Stomach (tissue), 8 donors: ENCODE measurements at regions not wholly inside any gene's neighbourhood (a gene's known extent, or its start where the extent isn't known, plus 50 kb on each side); places are given as distances from the start of the nearest gene placed in this dataset.

Experiments
- DNase-seq, 2 donors: peaks; one replicate each; pipeline versions ENCODE4 v3.0.0 to v3.0.0-alpha.2; 2013 to 2019
- H3K27ac ChIP-seq, 5 donors: fragments of 200-600 bp in 4 of 5; sonication (generic) in 4 of 5; one replicate each; pipeline ENCODE4 v1.5.1; 2013 to 2019; ENCODE audit warnings: mild to moderate bottlenecking in 1 of 5, moderate library complexity in 1 of 5
- H3K27me3 ChIP-seq, 3 donors: fragments of 200-600 bp; sonication (generic); one replicate each; pipeline ENCODE4 v1.5.1; 2017 to 2019; ENCODE audit warnings: mixed run types in 1 of 3
- H3K36me3 ChIP-seq, 4 donors: fragments of 200-600 bp; sonication (generic); 1 replicate in 3 of 4; 2 replicates in 1 of 4; pipeline ENCODE4 v1.5.1; 2016 to 2019
- H3K4me1 ChIP-seq, 4 donors: fragments of 200-600 bp; sonication (generic); one replicate each; pipeline ENCODE4 v1.5.1; 2016 to 2019
- H3K4me3 ChIP-seq, 4 donors: fragments of 200-600 bp; sonication (generic) in 3 of 4; one replicate each; pipeline ENCODE4 v1.5.1; 2016 to 2019; ENCODE audit warnings: mild to moderate bottlenecking in 1 of 4
- H3K9me3 ChIP-seq, 4 donors: fragments of 200-600 bp; sonication (generic); one replicate each; pipeline ENCODE4 v1.5.1; 2016 to 2019
- EP300 ChIP-seq: sonication (generic); formaldehyde crosslinking; IDR thresholded peaks from one replicate; pipeline ENCODE4 v1.6.1; 2017; ENCODE audit warnings: antibody characterized with exemption
- POLR2A ChIP-seq, 4 donors: fragments of 450-650 bp; IDR thresholded peaks; one replicate each; pipeline ENCODE4 v1.6.1; 2016; ENCODE audit warnings: antibody characterized with exemption in 4 of 4, control low read depth in 2 of 4, mild to moderate bottlenecking in 1 of 4, moderate library complexity in 1 of 4
- POLR2AphosphoS5 ChIP-seq, 3 donors: sonication (generic); formaldehyde crosslinking; IDR thresholded peaks; one replicate each; pipeline ENCODE4 v1.6.1; 2016; ENCODE audit warnings: antibody characterized with exemption in 3 of 3
- WGBS, 5 donors: extraction: QIAGEN DNeasy Blood & Tissue Kit in 3 of 5; methylation state at CpG; one replicate each; pipeline versions ENCODE4 v1.1.5 to v1.1.7; 2013 to 2018; 5-methylcytosine and 5-hydroxymethylcytosine counted together
- intact Hi-C: fragments of 100-400 bp; cut with DNase I; formaldehyde crosslinking; loops from one replicate; pipeline ENCODE4 v1.15.1; 2023; ENCODE audit warnings: low total_unique reads
- TF ChIP-seq, protein P1 (sequence below), 7 experiments: fragments of 450-650 bp in 4 of 7; fragments of 200-600 bp in 3 of 7; sonication (generic) in 3 of 7; IDR thresholded peaks; one replicate each; pipeline ENCODE4 v1.5.1; 2016 to 2019; ENCODE audit warnings: antibody characterized with exemption in 7 of 7, control low read depth in 2 of 7, mild to moderate bottlenecking in 1 of 7
- donor health status: healthy with polysubstance abuse.
- donor health status: Bipolar disorder and iron deficiency.
- donor health status: healthy.

DNA sequence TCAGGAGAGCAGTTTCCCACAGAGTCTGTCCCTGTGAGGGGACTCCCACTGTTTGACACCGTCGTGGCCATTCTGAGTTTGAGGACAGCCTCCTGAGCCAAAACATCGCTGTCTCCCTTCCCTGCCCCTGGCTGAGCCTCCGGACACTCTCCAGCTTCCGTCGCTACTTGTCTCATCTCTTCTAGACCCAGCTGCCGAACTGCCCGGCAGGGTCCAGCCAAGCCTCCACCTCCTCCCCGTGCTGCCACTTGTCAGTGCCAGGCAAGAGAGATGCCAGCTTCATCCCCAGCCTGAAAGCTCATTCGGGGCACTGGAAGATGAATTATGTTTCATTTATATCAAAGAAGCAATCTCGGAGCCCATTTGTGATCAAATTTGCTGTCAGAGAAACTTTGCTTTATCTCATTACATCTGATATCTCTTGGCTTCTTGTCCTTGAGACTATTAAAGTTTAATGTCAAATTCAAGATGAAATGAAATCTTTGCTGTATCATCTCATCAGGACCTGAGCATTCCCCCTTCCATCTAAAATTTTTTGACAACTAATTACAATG is 283.9 kb downstream of the BUD13 start:
- 58 to 68% (median 59%) methylated on average over 11 of the region's 11 CpGs for WGBS, 5 donors
- H3K4me3 ChIP-seq: no peak overlapping the region

DNA sequence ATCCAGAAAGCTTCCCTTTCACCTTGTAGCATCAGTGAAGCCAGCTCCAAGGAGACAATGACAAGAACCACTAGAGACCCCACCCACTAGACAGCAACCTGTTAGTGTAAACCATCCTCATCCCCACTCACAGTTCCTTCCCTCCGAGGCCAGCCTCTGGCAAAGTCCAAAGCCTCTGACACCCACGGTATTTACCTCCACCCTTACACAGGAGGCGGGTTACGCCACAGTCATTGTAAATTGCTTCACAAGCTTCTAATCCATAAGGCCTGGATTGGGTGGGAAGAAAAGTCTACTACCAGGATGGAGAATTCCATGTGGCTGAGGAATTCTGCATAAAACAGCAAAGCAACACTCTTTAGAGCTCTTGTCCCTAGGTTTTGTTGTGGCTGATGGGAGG is 287.4 kb downstream of the BUD13 start:
- no peak for DNase-seq
- no peak overlapping the region for H3K27ac ChIP-seq
- intact Hi-C loops: no loop called here
- 64 to 84% (median 75%) methylated on average over 4 of the region's 4 CpGs for WGBS, 5 donors
- no peaks in the 10 kb centered on the region for H3K4me1 ChIP-seq
- H3K4me3 ChIP-seq: no peak overlapping the region
- peaks cover 0 to 61% (median 13%) of the 10 kb centered on the region in 3 donors for H3K27me3 ChIP-seq
- no peaks in the 10 kb centered on the region for H3K36me3 ChIP-seq
- no peak for TF ChIP-seq POLR2A (IDR thresholded peaks at IDR 0.05)
- TF ChIP-seq EP300: no peak
- TF ChIP-seq, protein P1, sequence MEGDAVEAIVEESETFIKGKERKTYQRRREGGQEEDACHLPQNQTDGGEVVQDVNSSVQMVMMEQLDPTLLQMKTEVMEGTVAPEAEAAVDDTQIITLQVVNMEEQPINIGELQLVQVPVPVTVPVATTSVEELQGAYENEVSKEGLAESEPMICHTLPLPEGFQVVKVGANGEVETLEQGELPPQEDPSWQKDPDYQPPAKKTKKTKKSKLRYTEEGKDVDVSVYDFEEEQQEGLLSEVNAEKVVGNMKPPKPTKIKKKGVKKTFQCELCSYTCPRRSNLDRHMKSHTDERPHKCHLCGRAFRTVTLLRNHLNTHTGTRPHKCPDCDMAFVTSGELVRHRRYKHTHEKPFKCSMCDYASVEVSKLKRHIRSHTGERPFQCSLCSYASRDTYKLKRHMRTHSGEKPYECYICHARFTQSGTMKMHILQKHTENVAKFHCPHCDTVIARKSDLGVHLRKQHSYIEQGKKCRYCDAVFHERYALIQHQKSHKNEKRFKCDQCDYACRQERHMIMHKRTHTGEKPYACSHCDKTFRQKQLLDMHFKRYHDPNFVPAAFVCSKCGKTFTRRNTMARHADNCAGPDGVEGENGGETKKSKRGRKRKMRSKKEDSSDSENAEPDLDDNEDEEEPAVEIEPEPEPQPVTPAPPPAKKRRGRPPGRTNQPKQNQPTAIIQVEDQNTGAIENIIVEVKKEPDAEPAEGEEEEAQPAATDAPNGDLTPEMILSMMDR (IDR thresholded peaks at IDR 0.05): no peak
- no peaks in the 10 kb centered on the region for H3K9me3 ChIP-seq

More for the DNA sequence above, 283.9 kb downstream of the BUD13 start:
- DNase-seq: no peak
- intact Hi-C loops: no loop called here
- TF ChIP-seq, protein P1 (IDR thresholded peaks at IDR 0.05): no peak
- TF ChIP-seq POLR2AphosphoS5 (IDR thresholded peaks at IDR 0.05) (no peak), POLR2A (IDR thresholded peaks at IDR 0.05) (no peak), EP300 (no peak)
- Histone ChIP-seq H3K4me1 (no peaks in the 10 kb centered on the region), H3K27ac (no peak overlapping the region), H3K36me3 (no peaks in the 10 kb centered on the region), H3K9me3 (no peaks in the 10 kb centered on the region), H3K27me3 (peaks cover 0 to 60% (median 13%) of the 10 kb centered on the region in 3 donors)

DNA sequence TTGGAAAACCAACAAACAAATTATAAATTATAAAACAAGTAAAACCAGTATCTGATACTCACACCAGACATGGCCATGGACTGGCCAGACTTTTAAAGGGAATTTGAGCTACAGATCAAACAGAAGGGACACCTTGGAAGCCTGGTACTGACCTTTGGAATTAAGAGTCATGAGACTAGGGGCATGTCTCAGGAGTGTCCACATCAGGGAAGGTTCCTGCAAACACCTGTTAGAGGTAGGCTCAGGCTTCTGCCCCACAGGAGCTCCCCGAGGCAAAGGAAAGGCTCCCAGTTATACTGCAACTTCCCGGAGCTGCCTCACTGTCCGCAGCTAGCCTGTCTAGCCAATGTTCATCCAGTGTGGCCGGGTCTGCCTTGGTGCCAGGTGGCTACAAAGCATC is 290.1 kb downstream of the BUD13 start:
- DNase-seq: no peak

DNA sequence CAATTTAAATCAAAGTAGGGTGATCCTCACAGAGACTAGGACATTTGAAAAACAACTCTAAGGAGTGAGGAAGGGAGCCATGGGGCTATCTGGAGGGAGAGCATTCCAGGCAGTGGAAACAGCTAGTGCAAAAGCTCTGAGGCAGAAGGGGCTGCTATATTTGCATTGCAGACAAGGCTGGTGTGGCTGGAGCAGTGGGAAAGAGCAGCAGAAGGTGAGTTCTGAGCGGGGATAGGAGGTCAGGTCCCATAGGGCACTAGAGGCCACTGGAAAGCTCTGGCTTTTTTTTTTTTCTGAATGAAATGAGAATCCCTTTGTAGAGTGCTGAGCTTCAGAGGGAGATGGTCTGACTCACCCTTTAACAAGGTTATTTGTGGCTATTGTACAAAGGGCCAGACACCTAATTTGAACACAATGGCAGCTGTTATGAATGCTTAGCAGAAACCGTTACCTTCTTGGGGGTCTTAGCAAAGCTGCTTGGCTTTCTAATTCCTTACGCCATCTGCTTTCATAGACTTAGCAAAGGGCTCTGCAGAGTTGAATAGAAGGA is 291.6 kb downstream of the BUD13 start:
- 50 to 83% (median 61%) methylated on average over 3 of the region's 3 CpGs for WGBS, 5 donors
- Histone ChIP-seq H3K27ac (no peak overlapping the region), H3K4me3 (no peak overlapping the region), H3K9me3 (no peaks in the 10 kb centered on the region), H3K4me1 (no peaks in the 10 kb centered on the region), H3K27me3 (peaks cover 0 to 39% (median 8%) of the 10 kb centered on the region in 3 donors), H3K36me3 (no peaks in the 10 kb centered on the region)
- TF ChIP-seq, protein P1 (IDR thresholded peaks at IDR 0.05): no peak
- no peak for TF ChIP-seq EP300
- TF ChIP-seq POLR2A (IDR thresholded peaks at IDR 0.05): no peak
- TF ChIP-seq POLR2AphosphoS5 (IDR thresholded peaks at IDR 0.05): no peak
- no peak for DNase-seq
- intact Hi-C loops: no loop called here

More for the DNA sequence above, 290.1 kb downstream of the BUD13 start:
- peaks cover 0 to 54% (median 8%) of the 10 kb centered on the region in 3 donors for H3K27me3 ChIP-seq
- no peaks in the 10 kb centered on the region for H3K4me1 ChIP-seq
- no peak overlapping the region for H3K27ac ChIP-seq
- intact Hi-C loops: no loop called here
- 68 to 84% (median 76%) methylated on average over 3 to 4 of the region's 4 CpGs for WGBS, 5 donors
- H3K9me3 ChIP-seq: no peaks in the 10 kb centered on the region
- no peak overlapping the region for H3K4me3 ChIP-seq
- no peaks in the 10 kb centered on the region for H3K36me3 ChIP-seq
- no peak for TF ChIP-seq POLR2AphosphoS5 (IDR thresholded peaks at IDR 0.05)
- TF ChIP-seq EP300: no peak
- TF ChIP-seq POLR2A (IDR thresholded peaks at IDR 0.05): no peak
- TF ChIP-seq, protein P1 (IDR thresholded peaks at IDR 0.05): no peak
